CD4-positive, alpha-beta T cell treated with Interleukin-15 for 4 hours (primary cell): ENCODE measurements at regions not wholly inside any gene's neighbourhood (a gene's known extent, or its start where the extent isn't known, plus 50 kb on each side); places are given as distances from the start of the nearest gene placed in this dataset.

Source experiments
- DNase-seq: peaks from one replicate; pipeline ENCODE4 v3.0.0-alpha.2; 2020; ENCODE audit warnings: low spot score

GRCh38 chr18:44067186-44067585, 613.5 kb upstream of the SETBP1 start:
- no peak for DNase-seq

DNA sequence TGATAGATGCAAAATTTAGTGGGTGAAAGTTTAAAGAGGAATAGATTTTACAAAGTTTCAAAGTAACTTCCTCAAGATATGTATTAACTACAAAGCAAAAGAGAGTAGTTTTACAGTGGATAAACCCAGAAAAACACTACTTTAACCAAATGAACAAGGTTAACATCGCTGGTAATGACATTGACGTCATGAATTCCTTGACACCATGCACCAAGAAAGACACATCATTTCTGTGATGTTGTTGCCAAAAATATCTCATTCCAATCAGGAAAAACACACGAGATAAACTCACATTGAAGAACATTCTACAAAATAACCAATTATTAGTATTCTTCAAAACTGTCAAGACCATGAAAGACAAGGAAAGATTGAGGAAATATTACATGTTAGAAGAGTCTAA, 605.6 kb upstream of the SETBP1 start:
- DNase-seq, result no peak

GRCh38 chr18:44079606-44080005, 601.1 kb upstream of the SETBP1 start:
- DNase-seq, result no peak

GRCh38 chr18:44080054-44080453, 600.6 kb upstream of the SETBP1 start:
- no peak for DNase-seq

DNA sequence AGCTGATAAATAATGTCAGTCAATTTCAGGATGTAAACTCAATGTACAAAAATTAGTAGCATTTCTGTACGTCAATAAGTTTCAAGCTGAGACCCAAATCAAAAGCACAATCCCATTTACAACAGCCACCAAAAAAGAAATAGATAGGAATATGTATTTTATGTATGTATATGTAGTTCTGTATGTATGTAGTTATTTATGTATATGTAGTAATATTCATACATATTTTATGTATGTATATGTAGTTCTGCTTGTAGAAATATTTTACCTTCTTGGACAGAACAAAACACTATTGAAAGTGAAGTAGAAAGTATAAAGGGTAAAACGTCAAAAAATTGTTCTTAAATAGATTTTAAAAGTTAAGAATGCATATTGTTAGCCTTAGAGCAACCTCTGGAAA, 591.0 kb upstream of the SETBP1 start:
- no peak for DNase-seq

GRCh38 chr18:44090453-44090852, 590.2 kb upstream of the SETBP1 start:
- no peak for DNase-seq

- no peak for DNase-seq
Observed at GRCh38 chr18:44093253-44093652, 587.4 kb upstream of the SETBP1 start.

DNA sequence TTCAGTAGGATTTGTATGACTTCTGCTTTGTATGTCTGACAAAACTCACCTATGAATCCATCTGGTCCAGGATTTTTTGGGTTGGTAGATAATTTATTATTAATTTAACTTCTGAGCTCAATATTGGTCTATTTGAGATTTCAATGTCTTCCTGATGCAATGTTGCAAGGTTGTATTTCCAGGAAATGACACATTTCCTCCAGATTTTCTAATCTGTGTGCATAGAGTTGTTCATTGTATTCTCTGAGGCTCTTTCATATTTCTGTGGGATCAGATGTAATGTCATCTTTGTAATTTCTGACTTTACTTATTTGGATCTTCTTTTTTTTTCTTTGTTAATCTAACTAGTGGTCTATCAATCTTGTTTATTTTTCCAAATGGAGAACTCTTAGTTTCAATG, 584.7 kb upstream of the SETBP1 start:
- no peak for DNase-seq

DNA sequence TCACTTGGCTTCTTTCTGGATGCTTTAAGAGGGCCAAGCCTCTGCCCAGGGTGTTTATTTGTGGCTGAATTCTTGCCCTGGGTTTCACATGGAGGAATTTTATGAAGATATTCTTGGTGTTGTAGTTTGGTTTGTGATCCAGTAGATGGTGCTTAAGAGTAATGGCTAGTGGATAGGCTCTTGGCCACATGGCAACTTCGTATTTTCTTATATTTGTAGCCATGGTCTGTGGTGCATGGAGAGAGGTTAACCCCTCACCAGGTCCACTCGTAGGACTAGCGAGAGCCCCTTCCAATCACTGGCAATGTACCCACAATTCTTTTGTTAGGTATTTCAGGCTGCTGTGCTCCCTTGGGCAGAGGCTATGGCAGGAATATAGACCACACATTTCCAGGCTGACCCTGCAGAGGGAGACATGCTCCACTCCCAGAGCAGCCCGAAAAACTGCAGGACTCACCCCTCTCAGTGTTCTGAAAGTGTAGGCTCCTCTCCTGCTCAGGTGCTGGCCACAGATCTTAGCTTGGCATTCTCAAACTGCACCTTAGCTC, 582.1 kb upstream of the SETBP1 start:
- DNase-seq, result no peak

GRCh38 chr18:44107187-44107586, 573.5 kb upstream of the SETBP1 start:
- DNase-seq, result no peak

- no peak for DNase-seq
Observed at GRCh38 chr18:44111337-44111736, 569.4 kb upstream of the SETBP1 start.

DNA sequence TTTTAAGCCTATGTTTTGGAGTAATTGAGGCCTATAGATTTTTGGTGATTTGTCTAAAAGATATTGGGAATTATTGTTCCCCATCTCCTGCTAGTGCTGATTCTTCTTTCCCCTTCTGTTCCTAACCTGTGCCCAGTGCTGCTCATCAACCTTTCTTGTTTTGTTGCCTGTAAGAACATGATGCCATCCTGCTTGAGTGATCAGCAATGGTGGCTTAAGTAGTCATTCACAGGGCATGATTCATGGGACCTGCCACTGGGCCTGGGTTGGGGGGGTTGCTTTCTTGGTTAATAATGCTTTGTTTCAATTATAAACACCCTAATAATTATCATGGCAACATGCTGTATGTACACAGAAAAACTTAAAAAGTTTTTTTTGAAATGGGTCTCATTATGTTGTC, 562.9 kb upstream of the SETBP1 start:
- no peak for DNase-seq

DNA sequence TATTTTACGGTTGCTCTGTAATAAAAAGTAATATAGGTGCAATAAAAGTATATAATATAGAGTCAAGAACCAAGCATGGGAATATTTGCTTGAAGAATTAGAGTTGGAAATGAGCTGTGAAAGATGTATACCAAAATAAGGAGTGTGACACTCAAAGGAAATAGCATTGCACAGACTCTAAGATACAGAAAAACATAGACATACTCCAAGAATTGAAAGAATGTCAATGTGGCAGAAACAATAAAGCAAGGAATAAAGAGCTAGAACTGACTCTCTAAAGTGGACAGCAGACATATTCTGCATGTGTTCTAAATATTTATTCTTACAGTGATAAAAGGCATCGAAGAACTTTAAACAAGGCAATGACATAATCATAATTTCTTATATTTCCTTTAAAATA, 561.1 kb upstream of the SETBP1 start:
- no peak for DNase-seq

DNA sequence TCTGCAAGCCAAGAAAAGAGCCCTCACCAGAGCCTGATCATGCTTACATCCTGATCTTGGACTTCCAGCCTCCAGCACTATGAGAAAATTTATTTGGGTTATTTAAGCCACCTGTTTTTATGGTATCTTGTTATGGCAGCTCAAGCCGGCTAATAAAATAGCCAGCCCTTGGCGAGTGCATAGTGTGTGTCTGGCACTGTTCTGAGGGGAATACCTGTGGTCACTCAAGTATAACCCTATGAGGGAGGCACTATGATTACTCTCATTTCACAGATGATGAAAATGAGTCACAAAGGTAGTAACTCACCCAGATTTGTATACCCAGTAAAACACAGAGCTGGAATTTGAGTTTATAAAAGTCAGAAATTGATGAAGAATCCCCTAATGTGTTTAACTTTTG, 556.9 kb upstream of the SETBP1 start:
- DNase-seq, result no peak

DNA sequence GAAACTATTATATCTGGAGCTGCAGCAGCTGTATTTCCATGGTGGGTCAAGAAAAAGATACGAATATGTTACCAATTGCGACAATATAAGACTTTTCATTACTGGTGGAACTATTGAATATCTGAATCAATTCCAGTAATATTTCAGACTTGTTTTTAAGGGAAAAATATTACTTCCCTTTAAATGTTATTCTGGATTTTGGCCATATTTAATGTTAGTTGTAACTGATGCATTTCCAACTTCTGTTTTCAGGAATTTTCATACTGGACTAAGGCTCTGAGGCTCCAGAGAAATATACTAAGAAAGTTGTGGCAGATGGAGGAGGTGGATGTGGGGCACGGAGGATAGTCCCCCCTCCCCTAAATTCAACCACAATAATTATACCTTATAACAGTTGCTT, 555.2 kb upstream of the SETBP1 start:
- DNase-seq, result no peak

DNA sequence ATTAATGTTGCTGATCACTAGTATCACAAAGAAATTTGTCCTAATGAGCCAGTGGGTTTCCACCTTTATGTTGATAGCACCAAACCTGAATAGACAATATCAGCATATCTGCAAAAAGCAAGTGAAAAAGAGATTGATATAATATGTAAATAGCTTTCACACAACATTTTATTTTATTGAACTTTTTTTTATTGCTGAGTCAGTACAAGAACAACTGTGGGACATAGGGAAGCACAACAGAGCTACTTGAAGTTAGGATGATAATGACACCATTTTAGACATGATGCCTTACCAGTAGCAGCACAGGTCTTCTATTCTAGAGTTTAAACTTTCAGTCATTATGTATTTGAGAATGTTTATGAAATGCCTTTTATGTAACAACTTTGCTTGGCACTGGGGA, 554.1 kb upstream of the SETBP1 start:
- no peak for DNase-seq

- no peak for DNase-seq
Observed at GRCh38 chr18:44128365-44128764, 552.3 kb upstream of the SETBP1 start.

GRCh38 chr18:44130376-44130942, 550.2 kb upstream of the SETBP1 start:
- no peak for DNase-seq

DNA sequence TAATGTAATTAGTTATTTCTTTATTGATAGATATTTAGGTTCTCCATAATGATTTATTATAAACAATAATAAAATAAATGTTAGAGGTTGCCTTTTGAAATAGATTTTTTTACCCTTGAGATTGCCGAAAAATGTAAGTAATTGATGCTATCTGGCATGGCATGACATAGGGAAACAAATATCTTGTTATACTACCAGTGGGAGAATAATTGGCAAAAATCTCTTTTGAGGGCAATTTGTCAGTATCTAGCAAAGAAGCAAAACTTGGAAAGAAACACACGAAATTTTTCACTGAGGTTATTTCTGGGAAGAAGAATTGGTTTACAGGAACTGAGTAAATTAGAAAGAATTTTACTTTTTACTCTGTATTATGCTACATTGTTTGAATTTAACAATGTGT, 547.2 kb upstream of the SETBP1 start:
- DNase-seq, result no peak

GRCh38 chr18:44134447-44134846, 546.2 kb upstream of the SETBP1 start:
- no peak for DNase-seq

- DNase-seq, result no peak
Observed at GRCh38 chr18:44135741-44136140, 544.9 kb upstream of the SETBP1 start.

- DNase-seq, result no peak
Observed at GRCh38 chr18:44136326-44136725, 544.4 kb upstream of the SETBP1 start.

DNA sequence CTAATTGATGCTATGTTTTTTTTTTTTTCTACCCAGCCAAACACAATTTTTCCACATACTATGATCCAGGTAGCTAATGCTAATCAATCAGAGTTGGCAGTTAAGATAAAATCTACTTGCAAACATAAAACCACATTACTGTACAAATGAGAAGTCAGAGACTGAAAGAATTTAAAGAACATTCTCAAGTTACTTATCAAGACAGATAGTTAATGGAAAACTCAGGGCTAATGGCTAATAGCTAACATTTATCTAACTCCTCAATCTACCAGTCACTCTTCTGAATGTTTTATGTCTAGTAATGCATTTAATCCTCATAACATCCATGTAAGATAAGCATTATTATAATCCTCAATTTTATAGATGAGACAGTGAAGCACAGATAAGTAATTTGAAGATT, 537.6 kb upstream of the SETBP1 start:
- no peak for DNase-seq

DNA sequence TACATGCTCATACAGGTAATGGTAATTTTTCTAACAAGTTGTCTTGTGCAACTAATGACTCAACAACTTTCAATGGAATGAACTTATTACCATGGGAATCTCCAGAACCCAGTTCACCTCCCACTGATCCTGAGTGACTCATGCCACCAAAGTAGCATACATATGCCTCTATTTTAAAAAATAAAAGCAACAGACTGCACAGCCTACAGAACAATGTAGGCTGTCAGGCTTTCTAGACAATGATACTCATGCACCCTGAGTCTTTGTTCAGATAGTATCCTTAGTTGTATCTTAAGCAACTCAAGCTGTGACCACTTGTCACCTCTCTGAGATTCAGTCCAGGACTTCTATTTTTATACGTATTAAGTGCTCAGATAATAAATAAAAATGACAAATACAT, 531.0 kb upstream of the SETBP1 start:
- no peak for DNase-seq

DNA sequence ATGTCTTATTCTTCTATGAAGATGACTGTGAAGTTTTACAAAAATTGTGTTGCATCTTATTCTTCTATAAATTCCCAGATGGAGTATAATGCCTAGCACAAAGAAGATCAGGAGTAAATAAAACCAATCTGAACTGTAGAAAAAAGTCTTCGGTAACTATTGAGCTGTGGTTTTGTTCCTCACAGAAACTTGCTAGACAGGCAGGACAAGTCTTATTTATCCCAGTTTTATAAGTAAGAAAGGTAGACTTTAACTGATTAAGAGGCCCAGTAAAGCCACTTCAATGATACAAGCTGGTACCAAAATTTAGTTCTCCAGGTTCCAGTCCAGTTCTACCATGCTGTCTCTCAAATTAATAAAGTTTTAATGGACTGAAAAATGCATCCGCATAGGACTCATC, 526.7 kb upstream of the SETBP1 start:
- no peak for DNase-seq
